ENCODE measurements at regions not wholly inside any gene's neighbourhood (a gene's known extent, or its start where the extent isn't known, plus 50 kb on each side); places are given as distances from the start of the nearest gene placed in this dataset.

DNA sequence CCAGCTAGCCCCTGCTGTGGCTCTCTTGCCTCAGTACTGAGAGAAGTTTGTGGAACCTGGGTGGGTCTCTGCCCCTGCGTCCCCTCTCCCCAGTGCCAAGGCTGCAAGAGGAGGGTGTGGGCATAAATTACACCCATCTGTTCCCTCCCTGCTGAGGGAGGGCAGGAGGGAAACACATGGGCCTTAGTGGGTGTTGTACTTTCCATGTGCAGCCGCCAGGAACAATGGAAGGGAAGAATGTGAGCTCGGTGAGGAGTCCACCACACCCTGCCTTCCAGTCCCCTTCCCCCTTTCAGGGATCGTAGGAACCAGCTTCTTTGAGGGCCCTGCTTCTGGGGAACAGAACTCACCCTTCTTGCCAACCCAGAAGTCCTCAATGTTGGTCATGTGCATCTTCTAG, 138.2 kb upstream of the KLF4 start:
- TF ChIP-seq GABPB1 (CRISPR knock-in tag; IDR thresholded peaks at IDR 0.05) (no peak), ZBTB7A (CRISPR knock-in tag; IDR thresholded peaks at IDR 0.05) (no peak), NFE2L1 (CRISPR knock-in tag; IDR thresholded peaks at IDR 0.05; ENCODE audit: borderline replicate concordance) (no peak), MXI1 (IDR thresholded peaks at IDR 0.05; ENCODE audit: borderline replicate concordance, low read depth, low read length) (no peak)
- TF ChIP-seq, protein P1, sequence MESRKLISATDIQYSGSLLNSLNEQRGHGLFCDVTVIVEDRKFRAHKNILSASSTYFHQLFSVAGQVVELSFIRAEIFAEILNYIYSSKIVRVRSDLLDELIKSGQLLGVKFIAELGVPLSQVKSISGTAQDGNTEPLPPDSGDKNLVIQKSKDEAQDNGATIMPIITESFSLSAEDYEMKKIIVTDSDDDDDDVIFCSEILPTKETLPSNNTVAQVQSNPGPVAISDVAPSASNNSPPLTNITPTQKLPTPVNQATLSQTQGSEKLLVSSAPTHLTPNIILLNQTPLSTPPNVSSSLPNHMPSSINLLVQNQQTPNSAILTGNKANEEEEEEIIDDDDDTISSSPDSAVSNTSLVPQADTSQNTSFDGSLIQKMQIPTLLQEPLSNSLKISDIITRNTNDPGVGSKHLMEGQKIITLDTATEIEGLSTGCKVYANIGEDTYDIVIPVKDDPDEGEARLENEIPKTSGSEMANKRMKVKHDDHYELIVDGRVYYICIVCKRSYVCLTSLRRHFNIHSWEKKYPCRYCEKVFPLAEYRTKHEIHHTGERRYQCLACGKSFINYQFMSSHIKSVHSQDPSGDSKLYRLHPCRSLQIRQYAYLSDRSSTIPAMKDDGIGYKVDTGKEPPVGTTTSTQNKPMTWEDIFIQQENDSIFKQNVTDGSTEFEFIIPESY (CRISPR knock-in tag; IDR thresholded peaks at IDR 0.05): no peak
- TF ChIP-seq, protein P2, sequence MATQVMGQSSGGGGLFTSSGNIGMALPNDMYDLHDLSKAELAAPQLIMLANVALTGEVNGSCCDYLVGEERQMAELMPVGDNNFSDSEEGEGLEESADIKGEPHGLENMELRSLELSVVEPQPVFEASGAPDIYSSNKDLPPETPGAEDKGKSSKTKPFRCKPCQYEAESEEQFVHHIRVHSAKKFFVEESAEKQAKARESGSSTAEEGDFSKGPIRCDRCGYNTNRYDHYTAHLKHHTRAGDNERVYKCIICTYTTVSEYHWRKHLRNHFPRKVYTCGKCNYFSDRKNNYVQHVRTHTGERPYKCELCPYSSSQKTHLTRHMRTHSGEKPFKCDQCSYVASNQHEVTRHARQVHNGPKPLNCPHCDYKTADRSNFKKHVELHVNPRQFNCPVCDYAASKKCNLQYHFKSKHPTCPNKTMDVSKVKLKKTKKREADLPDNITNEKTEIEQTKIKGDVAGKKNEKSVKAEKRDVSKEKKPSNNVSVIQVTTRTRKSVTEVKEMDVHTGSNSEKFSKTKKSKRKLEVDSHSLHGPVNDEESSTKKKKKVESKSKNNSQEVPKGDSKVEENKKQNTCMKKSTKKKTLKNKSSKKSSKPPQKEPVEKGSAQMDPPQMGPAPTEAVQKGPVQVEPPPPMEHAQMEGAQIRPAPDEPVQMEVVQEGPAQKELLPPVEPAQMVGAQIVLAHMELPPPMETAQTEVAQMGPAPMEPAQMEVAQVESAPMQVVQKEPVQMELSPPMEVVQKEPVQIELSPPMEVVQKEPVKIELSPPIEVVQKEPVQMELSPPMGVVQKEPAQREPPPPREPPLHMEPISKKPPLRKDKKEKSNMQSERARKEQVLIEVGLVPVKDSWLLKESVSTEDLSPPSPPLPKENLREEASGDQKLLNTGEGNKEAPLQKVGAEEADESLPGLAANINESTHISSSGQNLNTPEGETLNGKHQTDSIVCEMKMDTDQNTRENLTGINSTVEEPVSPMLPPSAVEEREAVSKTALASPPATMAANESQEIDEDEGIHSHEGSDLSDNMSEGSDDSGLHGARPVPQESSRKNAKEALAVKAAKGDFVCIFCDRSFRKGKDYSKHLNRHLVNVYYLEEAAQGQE (IDR thresholded peaks at IDR 0.05; ENCODE audit: borderline replicate concordance in 1 of 2, low read depth in 1 of 2, low read length in 2 of 2): no peak

Data from HepG2 (cell line).